ENCODE measurements at regions not wholly inside any gene's neighbourhood (a gene's known extent, or its start where the extent isn't known, plus 50 kb on each side); places are given as distances from the start of the nearest gene placed in this dataset.

DNA sequence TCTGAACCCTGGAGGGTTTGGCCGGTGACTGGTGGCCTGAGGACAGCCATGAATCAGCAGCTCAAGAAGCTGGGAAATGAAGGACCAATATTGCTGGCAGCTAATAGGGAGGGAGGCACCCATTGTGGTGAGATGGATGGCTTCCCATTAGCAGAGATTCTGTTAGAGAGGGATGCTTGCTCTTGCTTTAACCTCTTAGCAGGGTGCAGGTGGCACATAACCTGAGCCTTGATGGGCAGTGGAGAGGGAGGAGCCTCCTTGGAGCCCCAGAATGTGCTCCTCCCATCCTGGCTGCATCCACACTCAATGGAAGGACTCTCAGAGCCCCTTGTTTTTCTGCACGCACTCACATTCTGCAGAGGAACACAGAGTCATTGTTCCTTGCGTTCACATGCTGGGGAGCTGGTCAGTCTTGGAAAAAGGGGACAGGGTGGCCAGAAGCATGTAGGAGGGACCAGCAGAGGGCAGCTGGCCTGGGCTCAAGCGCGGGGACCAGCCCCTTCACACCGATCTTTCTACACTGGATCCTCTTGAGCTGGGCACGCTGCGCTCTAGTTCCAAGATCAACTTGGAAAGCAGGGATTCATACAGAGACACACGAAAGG lies 161.8 kb downstream of the MED10 start:
- H3K9me3 ChIP-seq = no peaks in the 10 kb centered on the region
- no peaks in the 10 kb centered on the region for H3K4me1 ChIP-seq
- ATAC-seq = no peak
- DNase-seq = no peak
- H3K27ac ChIP-seq = no peak overlapping the region
- no peak overlapping the region for H3K4me3 ChIP-seq
- intact Hi-C loops (cut with DNase I) = no loop called here
- TF ChIP-seq, protein P1, sequence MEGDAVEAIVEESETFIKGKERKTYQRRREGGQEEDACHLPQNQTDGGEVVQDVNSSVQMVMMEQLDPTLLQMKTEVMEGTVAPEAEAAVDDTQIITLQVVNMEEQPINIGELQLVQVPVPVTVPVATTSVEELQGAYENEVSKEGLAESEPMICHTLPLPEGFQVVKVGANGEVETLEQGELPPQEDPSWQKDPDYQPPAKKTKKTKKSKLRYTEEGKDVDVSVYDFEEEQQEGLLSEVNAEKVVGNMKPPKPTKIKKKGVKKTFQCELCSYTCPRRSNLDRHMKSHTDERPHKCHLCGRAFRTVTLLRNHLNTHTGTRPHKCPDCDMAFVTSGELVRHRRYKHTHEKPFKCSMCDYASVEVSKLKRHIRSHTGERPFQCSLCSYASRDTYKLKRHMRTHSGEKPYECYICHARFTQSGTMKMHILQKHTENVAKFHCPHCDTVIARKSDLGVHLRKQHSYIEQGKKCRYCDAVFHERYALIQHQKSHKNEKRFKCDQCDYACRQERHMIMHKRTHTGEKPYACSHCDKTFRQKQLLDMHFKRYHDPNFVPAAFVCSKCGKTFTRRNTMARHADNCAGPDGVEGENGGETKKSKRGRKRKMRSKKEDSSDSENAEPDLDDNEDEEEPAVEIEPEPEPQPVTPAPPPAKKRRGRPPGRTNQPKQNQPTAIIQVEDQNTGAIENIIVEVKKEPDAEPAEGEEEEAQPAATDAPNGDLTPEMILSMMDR (IDR thresholded peaks at IDR 0.05) = no peak
- no peaks in the 10 kb centered on the region for H3K36me3 ChIP-seq
- H3K27me3 ChIP-seq = no peaks in the 10 kb centered on the region

GRCh38 chr5:6215891-6216290 lies 162.5 kb downstream of the MED10 start:
- TF ChIP-seq, protein P1 (IDR thresholded peaks at IDR 0.05) = no peak
- Histone ChIP-seq H3K9me3 (no peaks in the 10 kb centered on the region), H3K27ac (no peak overlapping the region), H3K36me3 (no peaks in the 10 kb centered on the region), H3K27me3 (no peaks in the 10 kb centered on the region), H3K4me3 (no peak overlapping the region), H3K4me1 (no peaks in the 10 kb centered on the region)
- intact Hi-C loops (cut with DNase I) = no loop called here
- no peak for ATAC-seq
- DNase-seq = no peak

DNA sequence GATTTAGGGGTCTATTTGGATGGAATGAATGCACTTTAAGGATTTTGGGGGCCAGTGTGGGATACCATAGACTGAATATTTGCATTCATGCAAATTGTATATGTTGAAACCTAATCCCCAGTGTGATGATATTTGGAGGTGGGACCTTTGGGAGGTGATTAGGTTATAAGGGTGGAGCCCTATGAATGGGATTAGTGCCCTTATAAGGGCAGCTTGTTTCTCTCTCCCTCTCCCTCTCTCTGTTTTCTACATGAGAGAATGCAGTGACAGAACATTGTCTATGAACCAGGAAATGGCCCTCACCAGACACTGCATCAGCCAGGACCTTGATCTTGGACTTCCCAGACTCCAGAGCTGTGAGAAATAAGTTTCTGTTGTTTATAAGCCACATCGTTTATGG lies 166.1 kb downstream of the MED10 start:
- TF ChIP-seq, protein P1 (IDR thresholded peaks at IDR 0.05) = no peak
- Histone ChIP-seq H3K27me3 (no peaks in the 10 kb centered on the region), H3K36me3 (no peaks in the 10 kb centered on the region), H3K27ac (no peak overlapping the region), H3K4me3 (no peak overlapping the region), H3K4me1 (no peaks in the 10 kb centered on the region), H3K9me3 (no peaks in the 10 kb centered on the region)
- DNase-seq (no peak), ATAC-seq (no peak)
- intact Hi-C loops (cut with DNase I) = no loop called here

GRCh38 chr5:6206501-6206900 lies 171.8 kb downstream of the MED10 start:
- Histone ChIP-seq H3K27ac (no peak overlapping the region), H3K4me3 (no peak overlapping the region), H3K36me3 (no peaks in the 10 kb centered on the region), H3K4me1 (no peaks in the 10 kb centered on the region), H3K27me3 (no peaks in the 10 kb centered on the region), H3K9me3 (no peaks in the 10 kb centered on the region)
- intact Hi-C loops (cut with DNase I) = no loop called here
- ATAC-seq (no peak), DNase-seq (no peak)
- TF ChIP-seq, protein P1 (IDR thresholded peaks at IDR 0.05) = no peak

GRCh38 chr5:6202968-6203365 lies 175.4 kb downstream of the MED10 start:
- H3K27ac ChIP-seq = no peak overlapping the region
- no peak overlapping the region for H3K4me3 ChIP-seq
- ATAC-seq = no peak
- DNase-seq = no peak
- TF ChIP-seq, protein P1 (IDR thresholded peaks at IDR 0.05) = no peak
- H3K9me3 ChIP-seq = no peaks in the 10 kb centered on the region
- no peaks in the 10 kb centered on the region for H3K4me1 ChIP-seq
- no peaks in the 10 kb centered on the region for H3K36me3 ChIP-seq
- no peaks in the 10 kb centered on the region for H3K27me3 ChIP-seq
- intact Hi-C loops (cut with DNase I) = no loop called here
